ENCODE measurements at regions not wholly inside any gene's neighbourhood (a gene's known extent, or its start where the extent isn't known, plus 50 kb on each side); places are given as distances from the start of the nearest gene placed in this dataset.
A peak's percentile ranks its signal among the peaks of the same experiment; 100 is the strongest.

DNA sequence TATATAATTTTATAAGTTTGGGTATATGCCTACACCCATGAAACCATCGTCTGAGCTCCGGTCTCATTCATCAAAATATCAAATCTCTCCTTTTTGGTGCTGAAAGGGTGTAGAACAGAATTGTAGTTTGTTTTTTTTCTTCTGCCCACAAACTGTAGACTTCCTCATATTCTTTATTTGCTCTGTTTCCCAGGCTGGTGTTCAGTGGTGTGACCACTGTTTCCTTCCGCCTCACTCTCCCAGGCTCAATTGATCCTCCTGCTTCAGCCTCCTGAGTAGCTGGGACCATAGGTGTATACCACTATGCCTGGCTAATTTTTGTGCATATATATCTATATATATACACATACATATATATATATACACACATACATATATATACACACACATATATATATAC is 139.6 kb upstream of the HCRTR2 start:
- POLR2A ChIA-PET (ENCODE audit: low non-redundant PET) = no interaction called here
- Histone ChIP-seq H3K27me3 (replicated peaks; ENCODE audit: insufficient read depth, low read depth, low read length, poor library complexity) (no peaks in the 10 kb centered on the region), H3K4me3 (ENCODE audit: low read depth, low read length, poor library complexity, severe bottlenecking) (no peak overlapping the region), H3K36me3 (ENCODE audit: insufficient read depth, low read length, poor library complexity, severe bottlenecking) (no peaks in the 10 kb centered on the region), H3K9me3 (ENCODE audit: low read depth, low read length, poor library complexity, severe bottlenecking) (no peaks in the 10 kb centered on the region), H3K27ac (ENCODE audit: low read depth, low read length, poor library complexity, severe bottlenecking) (no peak overlapping the region), H3K4me1 (ENCODE audit: insufficient read depth, low read length, poor library complexity, severe bottlenecking) (no peaks in the 10 kb centered on the region)
- TF ChIP-seq EZH2 (IDR thresholded peaks at IDR 0.05; ENCODE audit: borderline replicate concordance, low read depth, low read length, poor library complexity, severe bottlenecking) (no peak), CTCF (conservative IDR thresholded peaks at IDR 0.05; ENCODE audit: low read depth, low read length) (no peak)
- CTCF ChIA-PET = no interaction called here
- intact Hi-C loops (cut with micrococcal nuclease; ENCODE audit: unreplicated experiment) = no loop called here
- no peak for DNase-seq (ENCODE audit: low spot score)
- BruUV-seq (replicated peaks) = no TSS peak

DNA sequence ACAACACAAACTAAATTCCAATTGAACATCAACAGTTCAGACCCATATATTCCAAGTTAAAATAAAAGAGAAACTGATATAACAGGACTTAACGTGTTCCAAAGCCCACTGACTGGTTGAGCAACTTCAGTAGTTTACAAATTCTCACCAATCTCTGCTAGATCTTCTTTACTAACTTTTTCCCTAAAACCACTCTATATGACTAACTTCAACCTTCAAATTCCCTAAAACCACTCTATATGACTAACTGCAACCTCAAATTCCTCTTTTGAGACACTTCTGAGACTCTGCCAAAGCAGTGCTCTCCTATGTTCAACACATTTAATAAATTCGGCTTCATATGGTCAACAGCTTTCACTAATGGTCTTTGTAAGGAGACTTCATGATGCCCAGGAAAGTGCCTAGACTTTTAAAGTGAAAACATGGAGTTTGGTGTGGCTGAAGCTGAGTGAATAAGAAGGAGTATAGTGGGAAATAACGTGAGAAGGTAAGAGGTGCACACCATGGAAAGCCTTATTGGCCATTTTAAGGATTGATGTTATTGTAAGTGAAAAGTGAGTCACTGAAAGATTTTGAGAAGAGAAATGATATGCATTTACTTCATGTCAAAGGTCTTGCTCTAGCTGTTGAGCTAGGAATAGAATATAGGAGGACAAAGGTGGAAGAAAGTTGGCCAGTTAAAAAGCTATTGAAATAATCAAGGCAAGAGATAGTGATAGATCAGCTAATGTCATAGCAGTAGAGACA is 134.0 kb upstream of the HCRTR2 start:
- POLR2A ChIA-PET (ENCODE audit: low non-redundant PET) = no interaction called here
- BruUV-seq (replicated peaks) = no TSS peak
- Histone ChIP-seq H3K27ac (ENCODE audit: low read depth, low read length, poor library complexity, severe bottlenecking) (no peak overlapping the region), H3K4me1 (ENCODE audit: insufficient read depth, low read length, poor library complexity, severe bottlenecking) (no peaks in the 10 kb centered on the region), H3K27me3 (replicated peaks; ENCODE audit: insufficient read depth, low read depth, low read length, poor library complexity) (no peaks in the 10 kb centered on the region), H3K9me3 (ENCODE audit: low read depth, low read length, poor library complexity, severe bottlenecking) (no peaks in the 10 kb centered on the region), H3K4me3 (ENCODE audit: low read depth, low read length, poor library complexity, severe bottlenecking) (no peak overlapping the region), H3K36me3 (ENCODE audit: insufficient read depth, low read length, poor library complexity, severe bottlenecking) (no peaks in the 10 kb centered on the region)
- CTCF ChIA-PET = no interaction called here
- intact Hi-C loops (cut with micrococcal nuclease; ENCODE audit: unreplicated experiment) = no loop called here
- DNase-seq (ENCODE audit: low spot score) = no peak
- TF ChIP-seq CTCF (conservative IDR thresholded peaks at IDR 0.05; ENCODE audit: low read depth, low read length) (no peak), EZH2 (IDR thresholded peaks at IDR 0.05; ENCODE audit: borderline replicate concordance, low read depth, low read length, poor library complexity, severe bottlenecking) (no peak)

- DNase-seq (ENCODE audit: low spot score) = peak; percentile 45
- H3K4me3 ChIP-seq (ENCODE audit: low read depth, low read length, poor library complexity, severe bottlenecking) = no peak overlapping the region
- POLR2A ChIA-PET (ENCODE audit: low non-redundant PET) = no interaction called here
- H3K9me3 ChIP-seq (ENCODE audit: low read depth, low read length, poor library complexity, severe bottlenecking) = no peaks in the 10 kb centered on the region
- intact Hi-C loops (cut with micrococcal nuclease; ENCODE audit: unreplicated experiment) = no loop called here
- CTCF ChIA-PET = interaction anchor here (0.9 kb wide), 1 partner anchor 329 kb away, joined by 4 read pairs; no protein-coding TSS in a partner anchor
- no peaks in the 10 kb centered on the region for H3K36me3 ChIP-seq (ENCODE audit: insufficient read depth, low read length, poor library complexity, severe bottlenecking)
- no peaks in the 10 kb centered on the region for H3K27me3 ChIP-seq (replicated peaks; ENCODE audit: insufficient read depth, low read depth, low read length, poor library complexity)
- H3K4me1 ChIP-seq (ENCODE audit: insufficient read depth, low read length, poor library complexity, severe bottlenecking) = peaks cover 5% of the 10 kb centered on the region
- no TSS peak for BruUV-seq (replicated peaks)
- TF ChIP-seq CTCF (conservative IDR thresholded peaks at IDR 0.05; ENCODE audit: low read depth, low read length) = no peak
- TF ChIP-seq EZH2 (IDR thresholded peaks at IDR 0.05; ENCODE audit: borderline replicate concordance, low read depth, low read length, poor library complexity, severe bottlenecking) = no peak
- no peak overlapping the region for H3K27ac ChIP-seq (ENCODE audit: low read depth, low read length, poor library complexity, severe bottlenecking)
Measured at GRCh38 chr6:55046869-55047422, 127.4 kb upstream of the HCRTR2 start.

Measured in A673 (cell line).